ENCODE measurements at regions not wholly inside any gene's neighbourhood (a gene's known extent, or its start where the extent isn't known, plus 50 kb on each side); places are given as distances from the start of the nearest gene placed in this dataset.

DNA sequence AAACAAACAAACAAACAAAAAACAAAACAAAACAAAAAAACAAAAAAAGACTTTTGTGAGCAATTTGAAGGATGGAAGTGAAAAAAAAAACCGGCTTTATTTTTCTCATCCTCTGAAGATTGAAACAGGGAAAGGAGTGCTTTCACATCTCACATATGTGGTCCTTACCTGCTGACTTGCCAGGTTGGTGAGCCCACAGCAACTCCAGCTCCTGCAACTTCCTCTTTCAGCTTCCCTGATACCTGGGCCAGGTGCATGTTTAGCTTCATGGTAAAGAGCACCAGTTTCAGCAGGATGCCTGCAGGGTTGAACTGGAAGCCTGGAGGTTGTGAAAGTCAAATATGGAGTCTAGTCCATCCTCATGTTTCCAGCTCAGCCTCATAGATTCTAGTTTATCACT is 221.2 kb upstream of the OTX2 start:
- TF ChIP-seq, protein P1, sequence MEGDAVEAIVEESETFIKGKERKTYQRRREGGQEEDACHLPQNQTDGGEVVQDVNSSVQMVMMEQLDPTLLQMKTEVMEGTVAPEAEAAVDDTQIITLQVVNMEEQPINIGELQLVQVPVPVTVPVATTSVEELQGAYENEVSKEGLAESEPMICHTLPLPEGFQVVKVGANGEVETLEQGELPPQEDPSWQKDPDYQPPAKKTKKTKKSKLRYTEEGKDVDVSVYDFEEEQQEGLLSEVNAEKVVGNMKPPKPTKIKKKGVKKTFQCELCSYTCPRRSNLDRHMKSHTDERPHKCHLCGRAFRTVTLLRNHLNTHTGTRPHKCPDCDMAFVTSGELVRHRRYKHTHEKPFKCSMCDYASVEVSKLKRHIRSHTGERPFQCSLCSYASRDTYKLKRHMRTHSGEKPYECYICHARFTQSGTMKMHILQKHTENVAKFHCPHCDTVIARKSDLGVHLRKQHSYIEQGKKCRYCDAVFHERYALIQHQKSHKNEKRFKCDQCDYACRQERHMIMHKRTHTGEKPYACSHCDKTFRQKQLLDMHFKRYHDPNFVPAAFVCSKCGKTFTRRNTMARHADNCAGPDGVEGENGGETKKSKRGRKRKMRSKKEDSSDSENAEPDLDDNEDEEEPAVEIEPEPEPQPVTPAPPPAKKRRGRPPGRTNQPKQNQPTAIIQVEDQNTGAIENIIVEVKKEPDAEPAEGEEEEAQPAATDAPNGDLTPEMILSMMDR (IDR thresholded peaks at IDR 0.05): no peak
- TF ChIP-seq POLR2A (IDR thresholded peaks at IDR 0.05): no peak
